Activated gamma-delta T cell treated with Interleukin-2 at 50 U/mL for 16 hours (primary cell): ENCODE measurements at regions not wholly inside any gene's neighbourhood (a gene's known extent, or its start where the extent isn't known, plus 50 kb on each side); places are given as distances from the start of the nearest gene placed in this dataset.

Experiments used
- DNase-seq: peaks from one replicate; pipeline ENCODE4 v3.0.0-alpha.2; 2020

GRCh38 chr13:106381091-106381490 is 154.4 kb downstream of the EFNB2 start:
- no peak for DNase-seq

- no peak for DNase-seq
Measured at GRCh38 chr13:106377931-106378662, 157.4 kb downstream of the EFNB2 start.

- no peak for DNase-seq
Measured at GRCh38 chr13:106377341-106377740, 158.1 kb downstream of the EFNB2 start.

- DNase-seq: no peak
Measured at GRCh38 chr13:106376401-106377112, 158.9 kb downstream of the EFNB2 start.

GRCh38 chr13:106375085-106375484 is 160.4 kb downstream of the EFNB2 start:
- DNase-seq: no peak

GRCh38 chr13:106374631-106375030 is 160.8 kb downstream of the EFNB2 start:
- DNase-seq: no peak

- no peak for DNase-seq
Measured at GRCh38 chr13:106373989-106374572, 161.4 kb downstream of the EFNB2 start.

GRCh38 chr13:106373304-106373988 is 162.0 kb downstream of the EFNB2 start:
- no peak for DNase-seq

GRCh38 chr13:106372199-106373155 is 163.0 kb downstream of the EFNB2 start:
- DNase-seq: no peak

GRCh38 chr13:106371024-106371423 is 164.4 kb downstream of the EFNB2 start:
- no peak for DNase-seq

GRCh38 chr13:106369858-106370257 is 165.6 kb downstream of the EFNB2 start:
- DNase-seq: no peak

- DNase-seq: no peak
Measured at GRCh38 chr13:106369091-106369490, 166.4 kb downstream of the EFNB2 start.

- DNase-seq: no peak
Measured at GRCh38 chr13:106367361-106367971, 168.0 kb downstream of the EFNB2 start.

- no peak for DNase-seq
Measured at GRCh38 chr13:106362707-106363106, 172.8 kb downstream of the EFNB2 start.

GRCh38 chr13:106361621-106362020 is 173.8 kb downstream of the EFNB2 start:
- DNase-seq: no peak

- DNase-seq: no peak
Measured at GRCh38 chr13:106357198-106357597, 178.3 kb downstream of the EFNB2 start.

- DNase-seq: no peak
Measured at GRCh38 chr13:106355866-106356265, 179.6 kb downstream of the EFNB2 start.

- no peak for DNase-seq
Measured at GRCh38 chr13:106354961-106355360, 180.5 kb downstream of the EFNB2 start.

GRCh38 chr13:106352850-106353249 is 182.6 kb downstream of the EFNB2 start:
- DNase-seq: no peak

- no peak for DNase-seq
Measured at GRCh38 chr13:106351251-106351650, 184.2 kb downstream of the EFNB2 start.

- no peak for DNase-seq
Measured at GRCh38 chr13:106350208-106350607, 185.3 kb downstream of the EFNB2 start.
